ENCODE measurements at regions not wholly inside any gene's neighbourhood (a gene's known extent, or its start where the extent isn't known, plus 50 kb on each side); places are given as distances from the start of the nearest gene placed in this dataset.

DNA sequence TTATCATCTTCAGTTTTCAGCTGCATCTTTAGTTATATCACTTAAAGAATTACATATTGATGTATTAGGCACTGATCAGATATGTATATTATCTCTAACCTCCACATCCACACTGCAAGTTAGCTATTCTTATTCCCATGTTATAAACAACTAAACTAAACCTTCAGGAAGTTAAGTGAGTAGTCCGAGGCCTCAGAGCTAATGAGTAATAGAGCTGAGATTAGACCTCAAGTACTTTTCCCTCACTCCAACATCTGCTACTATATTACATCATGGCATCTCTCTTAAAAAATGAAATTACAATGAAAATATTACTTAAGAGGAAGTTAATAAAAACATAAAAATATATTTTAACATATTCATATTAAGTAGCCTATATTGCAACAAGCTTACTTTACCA, 183.6 kb upstream of the MAP2 start:
- TF ChIP-seq, protein P1, sequence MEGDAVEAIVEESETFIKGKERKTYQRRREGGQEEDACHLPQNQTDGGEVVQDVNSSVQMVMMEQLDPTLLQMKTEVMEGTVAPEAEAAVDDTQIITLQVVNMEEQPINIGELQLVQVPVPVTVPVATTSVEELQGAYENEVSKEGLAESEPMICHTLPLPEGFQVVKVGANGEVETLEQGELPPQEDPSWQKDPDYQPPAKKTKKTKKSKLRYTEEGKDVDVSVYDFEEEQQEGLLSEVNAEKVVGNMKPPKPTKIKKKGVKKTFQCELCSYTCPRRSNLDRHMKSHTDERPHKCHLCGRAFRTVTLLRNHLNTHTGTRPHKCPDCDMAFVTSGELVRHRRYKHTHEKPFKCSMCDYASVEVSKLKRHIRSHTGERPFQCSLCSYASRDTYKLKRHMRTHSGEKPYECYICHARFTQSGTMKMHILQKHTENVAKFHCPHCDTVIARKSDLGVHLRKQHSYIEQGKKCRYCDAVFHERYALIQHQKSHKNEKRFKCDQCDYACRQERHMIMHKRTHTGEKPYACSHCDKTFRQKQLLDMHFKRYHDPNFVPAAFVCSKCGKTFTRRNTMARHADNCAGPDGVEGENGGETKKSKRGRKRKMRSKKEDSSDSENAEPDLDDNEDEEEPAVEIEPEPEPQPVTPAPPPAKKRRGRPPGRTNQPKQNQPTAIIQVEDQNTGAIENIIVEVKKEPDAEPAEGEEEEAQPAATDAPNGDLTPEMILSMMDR (optimal IDR thresholded peaks at IDR 0.05 in 1 of 3, IDR thresholded peaks at IDR 0.05 in 1 of 3, conservative IDR thresholded peaks at IDR 0.05 in 1 of 3; ENCODE audit: extremely low read depth in 1 of 3, insufficient read depth in 2 of 3, low read length in 3 of 3): no peak
- TF ChIP-seq EZH2 (IDR thresholded peaks at IDR 0.05; ENCODE audit: low read length): no peak

All from keratinocyte (primary cell).